Stimulated activated CD8-positive, alpha-beta memory T cell treated with anti-CD3 and anti-CD28 coated beads, Interleukin-2, amount 100 ng/mL, for 1 hour (primary cell): ENCODE measurements at regions not wholly inside any gene's neighbourhood (a gene's known extent, or its start where the extent isn't known, plus 50 kb on each side); places are given as distances from the start of the nearest gene placed in this dataset.
"Not testable (repeated sequence)": the region's sequence is repeated elsewhere in the genome, so short reads cannot be mapped to it uniquely, and the experiment has no call there.

ENCODE experiments used
- DNase-seq, 2 donors: peaks; one replicate each; pipeline ENCODE4 v3.0.0-alpha.2; 2020; ENCODE audit warnings: low read depth in 2 of 2

GRCh38 chr14:25322784-25323183 lies 272.8 kb upstream of the STXBP6 start:
- no peak for DNase-seq

- not testable (repeated sequence) for DNase-seq
Measured at GRCh38 chr14:25316007-25316406, 266.1 kb upstream of the STXBP6 start.

- DNase-seq = no peak
Measured at GRCh38 chr14:25308244-25308643, 258.3 kb upstream of the STXBP6 start.

- DNase-seq = no peak
Measured at GRCh38 chr14:25303934-25304333, 254.0 kb upstream of the STXBP6 start.

GRCh38 chr14:25298238-25298637 lies 248.3 kb upstream of the STXBP6 start:
- no peak for DNase-seq

GRCh38 chr14:25290154-25290553 lies 240.2 kb upstream of the STXBP6 start:
- DNase-seq = not testable (repeated sequence)

- no peak for DNase-seq
Measured at GRCh38 chr14:25274529-25274928, 224.6 kb upstream of the STXBP6 start.

- DNase-seq = no peak
Measured at GRCh38 chr14:25267186-25267585, 217.2 kb upstream of the STXBP6 start.

- DNase-seq = no peak
Measured at GRCh38 chr14:25259470-25259869, 209.5 kb upstream of the STXBP6 start.

- no peak for DNase-seq
Measured at GRCh38 chr14:25252793-25253192, 202.8 kb upstream of the STXBP6 start.

GRCh38 chr14:25250516-25250915 lies 200.6 kb upstream of the STXBP6 start:
- DNase-seq = no peak

GRCh38 chr14:25247609-25248008 lies 197.7 kb upstream of the STXBP6 start:
- no peak for DNase-seq

GRCh38 chr14:25246751-25247150 lies 196.8 kb upstream of the STXBP6 start:
- DNase-seq = no peak

- DNase-seq = no peak
Measured at GRCh38 chr14:25239170-25239569, 189.2 kb upstream of the STXBP6 start.

GRCh38 chr14:25237845-25238244 lies 187.9 kb upstream of the STXBP6 start:
- no peak for DNase-seq

- no peak for DNase-seq
Measured at GRCh38 chr14:25233613-25234012, 183.7 kb upstream of the STXBP6 start.

- no peak for DNase-seq
Measured at GRCh38 chr14:25231004-25231403, 181.1 kb upstream of the STXBP6 start.

- DNase-seq = no peak
Measured at GRCh38 chr14:25226214-25226613, 176.3 kb upstream of the STXBP6 start.

- DNase-seq = no peak
Measured at GRCh38 chr14:25222256-25222655, 172.3 kb upstream of the STXBP6 start.

GRCh38 chr14:25220514-25220913 lies 170.6 kb upstream of the STXBP6 start:
- DNase-seq = no peak

- DNase-seq = no peak
Measured at GRCh38 chr14:25215607-25216006, 165.7 kb upstream of the STXBP6 start.

GRCh38 chr14:25197885-25198284 lies 147.9 kb upstream of the STXBP6 start:
- no peak for DNase-seq

GRCh38 chr14:25180221-25180620 lies 130.3 kb upstream of the STXBP6 start:
- DNase-seq = no peak

GRCh38 chr14:25178255-25178654 lies 128.3 kb upstream of the STXBP6 start:
- DNase-seq = no peak
